Parathyroid adenoma (tissue), 2 donors: ENCODE measurements at regions not wholly inside any gene's neighbourhood (a gene's known extent, or its start where the extent isn't known, plus 50 kb on each side); places are given as distances from the start of the nearest gene placed in this dataset.

Experiments used
- H2AFZ ChIP-seq: fragments of 300-600 bp; sonication (generic); one replicate; pipeline ENCODE4 v1.7.0; 2017; ENCODE audit warnings: antibody characterized with exemption, mild to moderate bottlenecking
- H3K27ac ChIP-seq: fragments of 300-600 bp; sonication (generic); one replicate; pipeline ENCODE4 v1.7.0; 2017
- H3K27me3 ChIP-seq: fragments of 300-600 bp; sonication (generic); one replicate; pipeline ENCODE4 v1.7.0; 2017; ENCODE audit warnings: low read length; ENCODE audit not compliant: control insufficient read depth, insufficient read depth
- H3K36me3 ChIP-seq: fragments of 300-600 bp; sonication (generic); one replicate; pipeline ENCODE4 v1.7.0; 2017; ENCODE audit warnings: low read length; ENCODE audit not compliant: control insufficient read depth, insufficient read depth
- H3K4me1 ChIP-seq: fragments of 300-600 bp; sonication (generic); one replicate; pipeline ENCODE4 v1.7.0; 2017; ENCODE audit warnings: control low read depth
- H3K4me2 ChIP-seq: fragments of 300-600 bp; sonication (generic); one replicate; pipeline ENCODE4 v1.7.0; 2017; ENCODE audit warnings: low read length
- H3K4me3 ChIP-seq: fragments of 300-600 bp; sonication (generic); one replicate; pipeline ENCODE4 v1.7.0; 2017; ENCODE audit warnings: low read depth, low read length
- H3K79me2 ChIP-seq: fragments of 300-600 bp; sonication (generic); one replicate; pipeline ENCODE4 v1.7.0; 2017; ENCODE audit warnings: control low read depth
- H3K9ac ChIP-seq: fragments of 300-600 bp; sonication (generic); one replicate; pipeline ENCODE4 v1.7.0; 2017; ENCODE audit warnings: mild to moderate bottlenecking
- H3K9me3 ChIP-seq: fragments of 300-600 bp; sonication (generic); one replicate; pipeline ENCODE4 v1.7.0; 2017; ENCODE audit warnings: low read length; ENCODE audit not compliant: control insufficient read depth
- CTCF ChIP-seq: fragments of 300-600 bp; sonication (generic); IDR thresholded peaks from one replicate; pipeline ENCODE4 v1.7.0; 2017; ENCODE audit warnings: antibody characterized with exemption, mild to moderate bottlenecking
- donor health status: primary hyperparathyroidism.

- Histone ChIP-seq H3K79me2 (no peaks in the 10 kb centered on the region), H3K4me2 (no peak overlapping the region), H3K9ac (no peak overlapping the region), H3K27ac (no peak overlapping the region), H2AFZ (no peak overlapping the region), H3K36me3 (no peaks in the 10 kb centered on the region), H3K4me1 (no peaks in the 10 kb centered on the region), H3K4me3 (no peak overlapping the region), H3K27me3 (no peaks in the 10 kb centered on the region), H3K9me3 (no peaks in the 10 kb centered on the region)
- TF ChIP-seq CTCF: no peak
These were observed 105.8 kb upstream of the NRIP1 start for GRCh38 chr21:15170614-15171013.

- H3K79me2 ChIP-seq: no peaks in the 10 kb centered on the region
- H3K4me1 ChIP-seq: no peaks in the 10 kb centered on the region
- no peaks in the 10 kb centered on the region for H3K27me3 ChIP-seq
- no peak overlapping the region for H3K4me2 ChIP-seq
- H3K27ac ChIP-seq: no peak overlapping the region
- no peaks in the 10 kb centered on the region for H3K36me3 ChIP-seq
- no peak overlapping the region for H3K4me3 ChIP-seq
- no peak overlapping the region for H2AFZ ChIP-seq
- no peak for TF ChIP-seq CTCF
- no peaks in the 10 kb centered on the region for H3K9me3 ChIP-seq
- no peak overlapping the region for H3K9ac ChIP-seq
These were observed 106.7 kb upstream of the NRIP1 start for GRCh38 chr21:15171546-15171945.

- no peak overlapping the region for H3K4me2 ChIP-seq
- no peaks in the 10 kb centered on the region for H3K36me3 ChIP-seq
- no peaks in the 10 kb centered on the region for H3K79me2 ChIP-seq
- no peaks in the 10 kb centered on the region for H3K4me1 ChIP-seq
- no peak for TF ChIP-seq CTCF
- no peak overlapping the region for H2AFZ ChIP-seq
- H3K4me3 ChIP-seq: no peak overlapping the region
- H3K27me3 ChIP-seq: no peaks in the 10 kb centered on the region
- no peaks in the 10 kb centered on the region for H3K9me3 ChIP-seq
- H3K27ac ChIP-seq: no peak overlapping the region
- no peak overlapping the region for H3K9ac ChIP-seq
These were observed 108.2 kb upstream of the NRIP1 start for GRCh38 chr21:15172963-15173362.

GRCh38 chr21:15174923-15175322, 110.1 kb upstream of the NRIP1 start:
- Histone ChIP-seq H3K4me2 (no peak overlapping the region), H3K4me1 (no peaks in the 10 kb centered on the region), H3K27ac (no peak overlapping the region), H3K27me3 (no peaks in the 10 kb centered on the region), H3K9me3 (no peaks in the 10 kb centered on the region), H2AFZ (no peak overlapping the region), H3K36me3 (no peaks in the 10 kb centered on the region), H3K9ac (no peak overlapping the region), H3K4me3 (no peak overlapping the region), H3K79me2 (no peaks in the 10 kb centered on the region)
- TF ChIP-seq CTCF: no peak

- Histone ChIP-seq H3K36me3 (no peaks in the 10 kb centered on the region), H3K9me3 (no peaks in the 10 kb centered on the region), H3K27ac (no peak overlapping the region), H3K27me3 (no peaks in the 10 kb centered on the region), H3K79me2 (no peaks in the 10 kb centered on the region), H3K4me2 (no peak overlapping the region), H3K4me3 (no peak overlapping the region), H3K4me1 (no peaks in the 10 kb centered on the region), H3K9ac (no peak overlapping the region), H2AFZ (no peak overlapping the region)
- TF ChIP-seq CTCF: no peak
These were observed 117.9 kb upstream of the NRIP1 start for GRCh38 chr21:15182731-15183130.
